HG02884 (cell line): ENCODE measurements at regions not wholly inside any gene's neighbourhood (a gene's known extent, or its start where the extent isn't known, plus 50 kb on each side); places are given as distances from the start of the nearest gene placed in this dataset.

ENCODE experiments used
- ATAC-seq: cut with Tn5 transposase; IDR thresholded peaks from one replicate; pipeline ENCODE4 v1.9.1; 2021; ENCODE audit warnings: mild to moderate bottlenecking, moderate library complexity; ENCODE audit not compliant: unreplicated experiment

- ATAC-seq, result no peak
These were observed 1467.4 kb downstream of the C4orf33 start for GRCh38 chr4:130563185-130563888.

DNA sequence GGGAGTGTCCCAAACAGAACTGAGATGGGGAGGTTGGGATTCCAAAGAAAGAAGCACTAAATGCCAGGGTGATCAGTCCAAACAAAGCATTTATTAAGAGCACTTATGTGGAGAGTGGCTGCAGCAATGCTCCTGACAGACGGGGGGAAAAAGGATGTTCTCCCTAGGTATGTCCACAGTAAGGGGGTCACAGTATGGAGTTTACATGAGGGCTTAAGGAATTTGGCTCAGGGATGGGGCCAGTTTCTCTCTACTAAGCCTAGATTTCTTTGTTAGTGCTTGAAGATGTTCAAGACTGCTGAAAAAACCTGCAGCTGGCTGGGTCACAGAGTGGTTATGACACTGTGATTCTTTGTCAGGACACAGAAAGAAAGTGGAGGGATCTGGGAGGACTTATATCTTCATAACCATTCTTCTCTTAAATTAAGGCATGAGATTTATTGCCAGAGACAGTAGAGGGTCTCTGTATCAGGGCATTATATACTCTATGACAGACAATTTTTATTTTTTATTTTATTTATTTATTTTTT lies 1468.0 kb downstream of the C4orf33 start:
- ATAC-seq, result no peak

DNA sequence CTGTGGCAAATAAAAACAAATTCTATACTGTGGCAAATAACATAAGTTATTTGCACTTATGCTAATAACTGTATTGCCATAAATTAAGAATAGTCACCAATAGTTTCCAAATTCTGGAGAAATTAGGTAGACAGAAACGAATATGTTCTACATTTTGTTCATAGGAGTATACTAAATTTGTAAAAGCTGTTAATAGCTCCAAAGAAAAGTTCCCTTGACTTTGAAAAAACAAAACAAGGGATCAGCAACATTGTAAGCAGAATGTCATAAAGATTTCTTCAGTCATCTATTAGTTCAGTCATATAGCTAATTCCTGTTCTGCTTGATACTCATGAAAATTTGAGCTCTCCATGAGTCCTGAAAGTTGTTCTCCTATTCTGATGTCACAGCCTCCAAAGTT lies 1472.8 kb downstream of the C4orf33 start:
- no peak for ATAC-seq

DNA sequence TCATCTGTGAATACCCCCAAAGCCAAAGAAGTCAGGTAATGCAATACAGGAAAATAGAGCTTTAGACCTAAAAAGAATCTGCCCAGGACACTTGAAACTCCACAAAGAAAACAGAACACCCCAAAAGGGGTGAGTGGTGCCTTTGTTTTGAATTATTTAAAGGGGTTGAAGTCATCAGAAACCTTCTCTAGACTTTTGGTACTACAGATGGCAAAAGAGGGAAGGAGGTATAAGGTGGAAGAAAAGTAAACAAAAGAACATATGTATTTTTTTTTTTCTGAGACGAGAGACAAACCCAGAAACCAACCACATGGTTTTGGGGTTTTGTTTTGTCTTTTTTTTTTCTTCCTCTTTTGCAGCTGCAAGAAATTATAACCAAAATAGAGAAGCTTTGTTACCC lies 1477.8 kb downstream of the C4orf33 start:
- no peak for ATAC-seq

- ATAC-seq, result no peak
These were observed 1478.3 kb downstream of the C4orf33 start for GRCh38 chr4:130574215-130574614.

DNA sequence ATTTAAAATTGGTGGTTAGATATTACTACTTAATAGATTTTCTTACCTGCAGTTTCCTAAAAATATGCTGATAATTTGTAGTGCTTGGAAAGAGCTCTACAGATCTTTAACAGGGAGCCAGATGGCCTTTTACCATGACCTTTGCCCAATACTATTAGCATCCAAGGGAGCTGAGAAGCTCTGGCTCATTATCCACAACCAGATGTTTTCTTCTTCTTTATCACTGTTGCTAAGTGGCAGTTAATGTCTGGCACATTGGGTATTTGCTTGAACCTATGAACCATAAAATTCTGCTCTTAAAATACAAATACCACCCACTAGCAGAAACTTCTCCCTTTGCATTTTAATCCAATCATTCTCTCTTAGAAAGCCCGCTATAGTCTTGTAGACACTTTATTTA lies 1480.3 kb downstream of the C4orf33 start:
- no peak for ATAC-seq

DNA sequence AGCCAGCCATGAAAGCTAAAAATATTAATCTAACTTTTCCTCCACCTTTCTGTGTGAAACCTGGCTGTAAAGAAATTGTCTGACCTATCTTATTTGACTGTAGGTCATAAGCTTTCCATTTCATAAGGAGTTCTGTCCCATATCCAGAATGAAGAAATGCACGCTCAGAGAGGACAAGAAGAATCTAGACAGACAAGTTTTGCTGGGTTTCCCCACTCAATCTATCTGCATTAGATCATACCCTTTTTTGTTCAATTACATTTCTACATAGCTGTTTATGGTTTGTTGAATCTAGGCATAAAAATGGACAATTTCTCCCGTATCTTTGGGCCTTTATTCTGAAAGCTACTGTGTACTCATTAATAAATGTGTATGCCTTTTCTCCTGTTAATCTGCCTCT lies 1495.1 kb downstream of the C4orf33 start:
- no peak for ATAC-seq

- ATAC-seq, result no peak
These were observed 1504.8 kb downstream of the C4orf33 start for GRCh38 chr4:130600706-130601105.

- ATAC-seq, result no peak
These were observed 1507.1 kb downstream of the C4orf33 start for GRCh38 chr4:130603043-130603442.

DNA sequence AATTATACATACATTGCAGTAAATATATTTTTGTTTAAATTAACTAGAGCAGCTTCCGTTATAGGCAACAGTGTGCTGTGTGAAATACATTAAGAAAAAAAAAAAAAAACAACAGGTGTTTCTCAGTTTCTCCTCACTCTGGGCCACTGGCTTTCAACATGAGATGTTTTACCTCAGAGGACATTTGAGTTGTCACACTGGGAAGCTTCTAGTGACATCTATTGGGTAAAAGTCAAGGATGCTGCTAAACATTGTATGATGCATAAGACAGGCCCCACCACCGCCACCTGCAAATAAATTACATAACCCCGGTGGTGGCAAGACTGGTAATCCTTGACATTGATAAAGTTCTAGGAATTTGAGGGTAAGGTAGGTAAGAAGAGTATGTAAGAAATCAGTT lies 1512.2 kb downstream of the C4orf33 start:
- no peak for ATAC-seq

- ATAC-seq, result no peak
These were observed 1532.6 kb downstream of the C4orf33 start for GRCh38 chr4:130628531-130628930.

- no peak for ATAC-seq
These were observed 1537.0 kb downstream of the C4orf33 start for GRCh38 chr4:130632731-130633604.

DNA sequence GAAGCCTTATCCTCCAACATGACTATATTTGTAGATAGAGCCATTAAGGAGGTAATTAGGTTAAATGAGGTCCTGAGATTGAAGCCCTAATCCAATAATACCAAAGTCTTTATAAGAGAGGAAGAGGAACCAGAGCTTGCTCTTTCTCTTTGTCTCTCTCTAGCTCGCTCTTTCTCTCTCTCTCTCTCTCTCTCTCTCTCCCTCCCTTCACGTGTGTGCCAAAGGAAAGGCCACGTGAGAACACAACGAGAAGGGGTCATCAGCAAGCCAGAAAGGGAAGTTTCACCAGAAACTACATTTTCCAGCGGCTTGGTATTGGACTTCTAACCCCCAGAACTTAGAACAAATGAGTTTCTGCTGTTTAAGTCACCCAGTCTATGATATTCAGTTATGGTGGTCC lies 1540.5 kb downstream of the C4orf33 start:
- no peak for ATAC-seq

DNA sequence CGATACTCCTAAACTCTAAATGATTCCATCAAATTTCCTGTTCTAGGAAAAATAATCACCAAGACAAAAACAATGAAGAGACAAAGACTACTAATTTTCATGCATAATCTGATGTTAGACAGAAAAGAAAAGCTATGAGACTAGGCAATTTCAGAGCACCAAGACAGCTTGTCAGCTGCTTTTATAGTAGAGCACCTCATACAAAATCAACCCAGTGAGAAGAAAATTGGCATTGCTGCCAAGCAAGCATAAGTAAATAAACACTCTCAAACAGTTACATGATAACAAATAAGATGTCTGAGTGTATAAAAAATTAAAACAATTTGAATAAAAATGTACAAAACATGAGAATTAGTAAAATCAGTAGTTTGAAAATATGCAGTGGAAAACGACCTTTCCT lies 1544.6 kb downstream of the C4orf33 start:
- ATAC-seq, result no peak

DNA sequence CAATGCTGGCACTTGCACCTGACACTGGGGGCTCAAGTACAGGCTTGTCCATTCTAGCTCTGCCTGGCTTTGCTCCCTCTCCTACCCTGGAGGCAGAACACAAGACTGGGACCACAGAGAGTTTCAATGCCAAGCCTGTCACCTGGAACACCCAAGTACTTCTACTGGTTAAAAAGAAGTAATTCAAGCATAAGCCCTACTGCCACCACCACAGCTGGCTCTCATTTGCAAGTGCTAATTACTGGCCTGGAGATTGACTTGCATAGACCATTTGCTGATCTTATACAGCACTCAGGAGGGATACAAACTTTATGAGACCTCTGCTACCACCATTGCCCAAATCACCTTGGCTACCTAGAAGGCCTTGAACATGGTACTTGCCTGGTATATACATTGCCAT lies 1550.9 kb downstream of the C4orf33 start:
- no peak for ATAC-seq

DNA sequence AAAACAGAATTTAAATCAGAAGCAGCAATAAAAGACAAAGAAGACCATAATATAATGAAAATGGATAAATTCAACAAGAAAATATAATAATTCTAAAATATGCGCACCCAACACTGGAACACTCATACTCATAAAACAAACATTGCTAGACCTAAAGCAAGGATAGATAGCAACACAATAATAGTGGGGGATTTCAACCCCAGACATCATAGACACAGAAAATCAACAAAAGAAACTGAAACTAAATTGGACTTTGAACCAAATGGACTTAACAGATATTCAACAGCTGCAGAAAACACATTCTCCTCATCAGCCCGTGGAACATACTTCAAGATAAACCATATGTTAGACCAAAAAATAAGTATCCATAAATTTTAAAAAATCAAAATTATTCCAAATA lies 1552.6 kb downstream of the C4orf33 start:
- no peak for ATAC-seq

DNA sequence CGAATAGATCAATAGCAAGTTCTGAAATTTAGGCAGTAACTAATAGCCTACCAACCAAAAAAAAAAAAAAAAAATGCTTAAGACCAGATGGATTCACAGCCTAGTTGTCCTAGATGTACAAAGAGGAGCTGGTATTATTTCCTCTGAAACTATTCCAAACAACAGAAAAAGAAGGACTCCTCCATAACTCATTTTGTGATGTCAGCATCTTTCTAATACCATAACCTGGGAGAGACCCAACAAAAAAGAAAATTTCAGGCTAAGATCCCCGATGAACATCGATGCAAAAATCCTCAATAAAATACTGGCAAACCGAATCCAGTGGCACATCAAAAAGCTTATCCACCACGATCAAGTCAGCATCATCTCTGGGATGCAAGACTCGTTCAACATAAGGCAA lies 1557.9 kb downstream of the C4orf33 start:
- ATAC-seq, result no peak

- ATAC-seq, result no peak
These were observed 1563.4 kb downstream of the C4orf33 start for GRCh38 chr4:130659320-130659719.

DNA sequence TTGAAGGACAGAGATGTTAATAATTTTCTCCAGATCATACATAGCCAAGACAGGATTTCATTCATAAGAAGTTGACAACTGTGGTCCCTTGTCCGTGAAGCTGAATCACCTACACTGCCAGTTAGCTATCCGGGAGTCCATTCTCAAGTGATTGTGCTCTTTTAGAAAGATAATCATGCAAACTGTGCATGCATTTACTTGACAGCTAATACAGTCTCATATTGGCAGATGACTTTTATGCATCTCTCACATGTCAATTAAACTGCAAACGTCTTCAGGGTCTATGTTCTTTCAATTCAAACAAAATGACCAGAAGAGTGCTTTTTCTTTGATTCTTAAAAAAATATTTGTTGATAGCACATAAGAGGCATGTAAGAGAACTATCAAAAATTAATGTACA lies 1572.9 kb downstream of the C4orf33 start:
- ATAC-seq, result no peak

DNA sequence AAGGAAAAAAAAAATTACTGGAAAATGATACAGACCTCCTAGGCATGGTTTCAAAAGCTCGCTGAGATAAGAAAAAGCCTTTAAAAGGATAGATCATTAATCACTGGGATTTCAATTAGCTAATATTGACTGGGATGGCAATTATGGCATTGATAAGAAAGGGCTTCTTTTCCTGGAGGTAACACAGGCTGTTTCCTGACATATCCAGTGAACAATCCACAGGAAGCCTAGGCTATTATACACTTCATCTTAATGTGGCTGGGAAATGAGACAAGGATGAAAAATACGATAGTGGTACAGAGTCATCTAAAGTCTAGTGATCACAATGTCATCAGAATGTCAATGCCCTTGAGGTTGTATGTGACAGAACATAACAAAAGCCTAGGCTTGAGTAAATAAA lies 1579.3 kb downstream of the C4orf33 start:
- no peak for ATAC-seq

GRCh38 chr4:130689181-130689580 lies 1593.2 kb downstream of the C4orf33 start:
- no peak for ATAC-seq

DNA sequence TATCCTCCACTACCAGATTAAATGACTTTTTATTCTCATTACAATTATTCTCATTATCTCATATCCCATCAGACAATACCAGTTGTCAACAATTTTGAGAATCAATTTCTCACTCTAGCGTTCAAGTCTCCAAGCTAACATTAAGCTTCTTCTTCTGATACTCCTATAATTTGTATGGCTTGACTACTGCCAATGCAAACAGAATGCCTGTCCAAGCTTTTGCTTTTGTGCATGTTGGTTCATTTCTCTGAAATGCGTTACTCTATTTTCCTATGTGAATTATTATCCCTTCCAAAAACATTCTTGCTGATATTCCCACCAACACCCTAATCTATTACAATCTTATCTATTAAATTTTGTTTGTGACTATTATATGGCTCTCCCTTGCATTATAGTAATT lies 1602.3 kb downstream of the C4orf33 start:
- ATAC-seq, result no peak
